ENCODE measurements at regions not wholly inside any gene's neighbourhood (a gene's known extent, or its start where the extent isn't known, plus 50 kb on each side); places are given as distances from the start of the nearest gene placed in this dataset.

DNA sequence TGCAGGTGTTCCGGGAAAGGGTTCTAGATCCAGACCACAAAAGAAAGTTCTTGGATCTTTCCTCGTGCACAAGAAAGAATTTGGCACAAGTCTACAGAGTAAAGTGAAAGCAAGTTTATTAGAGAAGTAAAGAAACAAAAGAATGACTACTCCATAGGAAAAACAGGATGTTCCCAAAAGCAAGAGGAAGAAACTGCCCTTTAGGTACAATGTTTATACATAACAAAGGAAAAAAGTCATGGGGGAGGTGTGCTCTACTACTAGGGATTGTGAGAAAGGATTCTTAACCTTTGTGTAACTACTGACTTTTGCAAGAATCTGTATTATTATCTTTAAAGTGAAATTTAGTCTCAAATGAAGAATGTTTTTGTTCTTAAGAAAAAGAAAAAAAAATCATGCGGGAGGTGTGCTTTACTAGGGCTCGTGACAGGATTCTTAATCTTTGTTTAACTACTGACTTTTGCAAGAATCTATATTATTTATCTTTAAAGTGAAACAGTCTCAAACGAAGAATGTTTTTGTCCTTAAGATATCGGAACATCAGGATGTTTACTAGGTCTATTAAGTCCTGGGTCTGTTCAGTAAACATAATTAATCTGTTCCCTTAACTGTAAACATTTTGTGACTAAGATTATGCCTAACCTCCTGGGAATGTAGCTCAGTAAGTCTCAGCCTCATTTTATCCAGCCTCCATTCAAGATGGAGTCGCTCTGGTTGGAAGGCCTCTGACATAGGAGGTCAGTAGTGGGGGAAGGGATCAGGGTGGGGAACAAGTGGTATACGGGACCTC is 110.4 kb upstream of the BEND4 start:
- TF ChIP-seq EP300 (IDR thresholded peaks at IDR 0.05) (no peak), POLR2A (IDR thresholded peaks at IDR 0.05) (no peak), POLR2AphosphoS5 (IDR thresholded peaks at IDR 0.05) (no peak)
- TF ChIP-seq, protein P1, sequence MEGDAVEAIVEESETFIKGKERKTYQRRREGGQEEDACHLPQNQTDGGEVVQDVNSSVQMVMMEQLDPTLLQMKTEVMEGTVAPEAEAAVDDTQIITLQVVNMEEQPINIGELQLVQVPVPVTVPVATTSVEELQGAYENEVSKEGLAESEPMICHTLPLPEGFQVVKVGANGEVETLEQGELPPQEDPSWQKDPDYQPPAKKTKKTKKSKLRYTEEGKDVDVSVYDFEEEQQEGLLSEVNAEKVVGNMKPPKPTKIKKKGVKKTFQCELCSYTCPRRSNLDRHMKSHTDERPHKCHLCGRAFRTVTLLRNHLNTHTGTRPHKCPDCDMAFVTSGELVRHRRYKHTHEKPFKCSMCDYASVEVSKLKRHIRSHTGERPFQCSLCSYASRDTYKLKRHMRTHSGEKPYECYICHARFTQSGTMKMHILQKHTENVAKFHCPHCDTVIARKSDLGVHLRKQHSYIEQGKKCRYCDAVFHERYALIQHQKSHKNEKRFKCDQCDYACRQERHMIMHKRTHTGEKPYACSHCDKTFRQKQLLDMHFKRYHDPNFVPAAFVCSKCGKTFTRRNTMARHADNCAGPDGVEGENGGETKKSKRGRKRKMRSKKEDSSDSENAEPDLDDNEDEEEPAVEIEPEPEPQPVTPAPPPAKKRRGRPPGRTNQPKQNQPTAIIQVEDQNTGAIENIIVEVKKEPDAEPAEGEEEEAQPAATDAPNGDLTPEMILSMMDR (IDR thresholded peaks at IDR 0.05), result no peak
- DNase-seq (no peak), ATAC-seq (ENCODE audit: low FRiP score in 2 of 2) (no peak)
- Histone ChIP-seq H3K27ac (peak overlapping the region in 3 of 4 donors; percentile 22 to 57 (median 28)), H3K27me3 (no peaks in the 10 kb centered on the region), H3K4me1 (no peaks in the 10 kb centered on the region), H3K9me3 (no peaks in the 10 kb centered on the region), H3K4me3 (no peak overlapping the region), H3K36me3 (no peaks in the 10 kb centered on the region)
- WGBS, 2 donors, result 58 to 61% methylated on average over 8 of the region's 8 CpGs

DNA sequence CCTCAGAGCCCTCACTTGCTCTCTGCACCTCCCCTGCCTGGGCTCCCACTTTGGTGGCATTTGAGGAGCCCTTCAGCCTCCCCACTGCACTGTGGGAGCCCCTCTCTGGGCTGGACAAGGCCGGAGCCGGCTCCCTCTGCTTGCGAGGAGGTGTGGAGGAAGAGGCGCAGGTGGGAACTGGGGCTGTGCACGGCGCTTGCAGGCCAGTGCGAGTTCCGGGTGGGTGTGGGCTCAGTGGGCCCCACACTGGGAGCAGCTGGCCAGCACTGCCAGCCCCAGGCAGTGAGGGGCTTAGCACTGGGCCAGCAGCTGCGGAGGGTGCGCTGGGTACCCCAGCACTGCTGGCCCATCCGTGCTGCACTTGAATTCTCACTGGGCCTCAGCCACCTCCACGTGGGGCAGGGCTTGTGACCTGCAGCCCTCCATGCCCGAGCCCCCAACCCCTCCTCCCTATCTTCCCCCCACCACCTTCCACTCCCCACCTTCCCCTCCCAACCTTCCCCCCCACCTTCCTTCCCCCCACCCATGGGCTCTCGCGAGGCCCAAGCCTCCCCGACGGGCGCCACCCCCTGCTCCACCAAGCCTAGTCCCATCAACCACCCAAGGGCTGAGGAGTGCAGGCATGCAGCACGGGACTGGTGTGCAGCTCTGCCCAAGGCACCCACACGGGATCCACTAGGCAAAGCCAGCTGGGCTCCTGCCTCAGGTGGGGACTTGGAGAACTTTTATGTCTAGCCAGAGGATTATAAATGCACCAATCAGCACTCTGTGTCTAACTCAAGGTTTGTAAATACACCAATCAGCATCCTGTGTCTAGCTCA is 113.5 kb upstream of the BEND4 start:
- H3K4me3 ChIP-seq, result no peak overlapping the region
- H3K27me3 ChIP-seq, result no peaks in the 10 kb centered on the region
- H3K27ac ChIP-seq, result no peak overlapping the region
- no peaks in the 10 kb centered on the region for H3K9me3 ChIP-seq
- H3K4me1 ChIP-seq, result no peaks in the 10 kb centered on the region
- 90 to 98% methylated on average over 7 to 17 of the region's 20 CpGs for WGBS, 2 donors
- TF ChIP-seq EP300 (IDR thresholded peaks at IDR 0.05) (no peak), POLR2A (IDR thresholded peaks at IDR 0.05) (no peak), POLR2AphosphoS5 (IDR thresholded peaks at IDR 0.05) (no peak)
- TF ChIP-seq, protein P1 (IDR thresholded peaks at IDR 0.05), result no peak
- ATAC-seq (ENCODE audit: low FRiP score in 2 of 2), result no peak
- peak in 1 of 2 donors; percentile 73 for DNase-seq
- H3K36me3 ChIP-seq, result no peaks in the 10 kb centered on the region

- Histone ChIP-seq H3K4me3 (no peak overlapping the region), H3K27ac (no peak overlapping the region), H3K27me3 (no peaks in the 10 kb centered on the region), H3K9me3 (no peaks in the 10 kb centered on the region), H3K4me1 (no peaks in the 10 kb centered on the region), H3K36me3 (no peaks in the 10 kb centered on the region)
- TF ChIP-seq, protein P1 (IDR thresholded peaks at IDR 0.05), result no peak
- no peak for TF ChIP-seq EP300 (IDR thresholded peaks at IDR 0.05)
- no peak for TF ChIP-seq POLR2A (IDR thresholded peaks at IDR 0.05)
- no peak for TF ChIP-seq POLR2AphosphoS5 (IDR thresholded peaks at IDR 0.05)
- ATAC-seq (ENCODE audit: low FRiP score in 2 of 2), result no peak
- DNase-seq, result no peak
- 92 to 98% methylated on average over 3 of the region's 3 CpGs for WGBS, 2 donors
Measured at GRCh38 chr4:42267724-42268123, 115.3 kb upstream of the BEND4 start.

- TF ChIP-seq POLR2A (IDR thresholded peaks at IDR 0.05), result no peak
- TF ChIP-seq, protein P1 (IDR thresholded peaks at IDR 0.05), result no peak
- no peak for ATAC-seq (ENCODE audit: low FRiP score in 2 of 2)
- Histone ChIP-seq H3K27ac (no peak overlapping the region), H3K36me3 (no peaks in the 10 kb centered on the region), H3K4me3 (no peak overlapping the region), H3K27me3 (no peaks in the 10 kb centered on the region), H3K4me1 (no peaks in the 10 kb centered on the region), H3K9me3 (no peaks in the 10 kb centered on the region)
- 65 to 66% methylated on average over 2 of the region's 2 CpGs for whole genome bisulfite sequencing, 2 donors
- no peak for DNase-seq
Measured at GRCh38 chr4:42268824-42269223, 116.4 kb upstream of the BEND4 start.
